HUES6 (cell line): ENCODE measurements at regions not wholly inside any gene's neighbourhood (a gene's known extent, or its start where the extent isn't known, plus 50 kb on each side); places are given as distances from the start of the nearest gene placed in this dataset.
A peak's percentile ranks its signal among the peaks of the same experiment; 100 is the strongest.

Experiments used
- H3K27ac ChIP-seq: 2 replicates; pipeline ENCODE4 v1.7.0; 2013; ENCODE audit warnings: low read depth, mild to moderate bottlenecking, low read length, inconsistent platforms
- H3K27me3 ChIP-seq: 2 replicates; pipeline ENCODE4 v1.6.1; 2013; ENCODE audit warnings: low read length; ENCODE audit not compliant: control insufficient read depth, insufficient read depth
- H3K36me3 ChIP-seq: 2 replicates; pipeline ENCODE4 v1.6.1; 2013; ENCODE audit warnings: low read length; ENCODE audit not compliant: control insufficient read depth, insufficient read depth
- H3K4me1 ChIP-seq: 2 replicates; pipeline ENCODE4 v1.6.1; 2013; ENCODE audit warnings: low read length; ENCODE audit not compliant: control insufficient read depth, insufficient read depth
- H3K4me3 ChIP-seq: 2 replicates; pipeline ENCODE4 v1.5.1; 2013; ENCODE audit warnings: low read depth, low read length
- H3K9ac ChIP-seq: one replicate; pipeline ENCODE4 v1.6.1; 2013; ENCODE audit warnings: mild to moderate bottlenecking, low read length
- H3K9me3 ChIP-seq: 2 replicates; pipeline ENCODE4 v1.6.1; 2013; ENCODE audit warnings: low read depth, low read length; ENCODE audit not compliant: control insufficient read depth, insufficient read depth

- H3K4me1 ChIP-seq = no peaks in the 10 kb centered on the region
- no peak overlapping the region for H3K4me3 ChIP-seq
- no peak overlapping the region for H3K27ac ChIP-seq
- H3K9me3 ChIP-seq = no peaks in the 10 kb centered on the region
- no peaks in the 10 kb centered on the region for H3K36me3 ChIP-seq
- H3K9ac ChIP-seq = no peak overlapping the region
- H3K27me3 ChIP-seq = no peaks in the 10 kb centered on the region
These were observed 802.7 kb downstream of the SLC16A7 start for GRCh38 chr12:60398547-60398946.

- H3K9me3 ChIP-seq = no peaks in the 10 kb centered on the region
- no peak overlapping the region for H3K4me3 ChIP-seq
- no peak overlapping the region for H3K27ac ChIP-seq
- H3K36me3 ChIP-seq = no peaks in the 10 kb centered on the region
- H3K4me1 ChIP-seq = no peaks in the 10 kb centered on the region
- no peak overlapping the region for H3K9ac ChIP-seq
- H3K27me3 ChIP-seq = no peaks in the 10 kb centered on the region
These were observed 803.2 kb downstream of the SLC16A7 start for GRCh38 chr12:60399064-60399463.

- Histone ChIP-seq H3K36me3 (no peaks in the 10 kb centered on the region), H3K27me3 (no peaks in the 10 kb centered on the region)
These were observed 807.2 kb downstream of the SLC16A7 start for GRCh38 chr12:60402996-60403395.

GRCh38 chr12:60415351-60415750 is 819.5 kb downstream of the SLC16A7 start:
- Histone ChIP-seq H3K27me3 (no peaks in the 10 kb centered on the region), H3K9ac (no peak overlapping the region), H3K36me3 (no peaks in the 10 kb centered on the region), H3K27ac (no peak overlapping the region), H3K9me3 (peaks cover 3% of the 10 kb centered on the region; the same call in 1 of the 2 replicates), H3K4me1 (no peaks in the 10 kb centered on the region), H3K4me3 (no peak overlapping the region)

More at GRCh38 chr12:60402996-60403395, 807.2 kb downstream of the SLC16A7 start:
- Histone ChIP-seq H3K4me1 (no peaks in the 10 kb centered on the region), H3K27ac (no peak overlapping the region), H3K4me3 (no peak overlapping the region), H3K9ac (no peak overlapping the region), H3K9me3 (no peaks in the 10 kb centered on the region)

- H3K4me3 ChIP-seq = no peak overlapping the region
- H3K9me3 ChIP-seq = peaks cover 5% of the 10 kb centered on the region; the same call in 1 of the 2 replicates
- no peaks in the 10 kb centered on the region for H3K27me3 ChIP-seq
- H3K9ac ChIP-seq = no peak overlapping the region
- no peaks in the 10 kb centered on the region for H3K36me3 ChIP-seq
- no peaks in the 10 kb centered on the region for H3K4me1 ChIP-seq
- no peak overlapping the region for H3K27ac ChIP-seq
These were observed 824.2 kb downstream of the SLC16A7 start for GRCh38 chr12:60419986-60420385.

GRCh38 chr12:60421741-60422140 is 825.9 kb downstream of the SLC16A7 start:
- Histone ChIP-seq H3K27me3 (no peaks in the 10 kb centered on the region), H3K4me1 (no peaks in the 10 kb centered on the region), H3K9me3 (0 out of 2 replicates have a peak, but pooled peaks cover 2% of the 10 kb centered on the region), H3K9ac (no peak overlapping the region), H3K4me3 (no peak overlapping the region), H3K27ac (no peak overlapping the region), H3K36me3 (no peaks in the 10 kb centered on the region)

- no peak overlapping the region for H3K9ac ChIP-seq
- no peak overlapping the region for H3K27ac ChIP-seq
- H3K27me3 ChIP-seq = no peaks in the 10 kb centered on the region
These were observed 841.5 kb downstream of the SLC16A7 start for GRCh38 chr12:60437297-60437696.

GRCh38 chr12:60441577-60441976 is 845.7 kb downstream of the SLC16A7 start:
- Histone ChIP-seq H3K27me3 (no peaks in the 10 kb centered on the region), H3K9ac (no peak overlapping the region), H3K36me3 (no peaks in the 10 kb centered on the region), H3K27ac (no peak overlapping the region), H3K9me3 (no peaks in the 10 kb centered on the region), H3K4me3 (no peak overlapping the region), H3K4me1 (no peaks in the 10 kb centered on the region)

More at GRCh38 chr12:60437297-60437696, 841.5 kb downstream of the SLC16A7 start:
- Histone ChIP-seq H3K4me3 (no peak overlapping the region), H3K36me3 (no peaks in the 10 kb centered on the region), H3K4me1 (peaks cover under 1% of the 10 kb centered on the region; the same call in 1 of the 2 replicates), H3K9me3 (no peaks in the 10 kb centered on the region)

- H3K9me3 ChIP-seq = no peaks in the 10 kb centered on the region
- no peaks in the 10 kb centered on the region for H3K4me1 ChIP-seq
- no peak overlapping the region for H3K27ac ChIP-seq
- H3K4me3 ChIP-seq = no peak overlapping the region
- H3K27me3 ChIP-seq = no peaks in the 10 kb centered on the region
- H3K36me3 ChIP-seq = no peaks in the 10 kb centered on the region
- no peak overlapping the region for H3K9ac ChIP-seq
These were observed 855.6 kb downstream of the SLC16A7 start for GRCh38 chr12:60451457-60451856.

- H3K4me1 ChIP-seq = no peaks in the 10 kb centered on the region
- no peak overlapping the region for H3K4me3 ChIP-seq
- H3K27me3 ChIP-seq = no peaks in the 10 kb centered on the region
- H3K36me3 ChIP-seq = no peaks in the 10 kb centered on the region
- H3K27ac ChIP-seq = no peak overlapping the region
- H3K9ac ChIP-seq = no peak overlapping the region
- no peaks in the 10 kb centered on the region for H3K9me3 ChIP-seq
These were observed 869.2 kb downstream of the SLC16A7 start for GRCh38 chr12:60465060-60465459.

- Histone ChIP-seq H3K9me3 (no peaks in the 10 kb centered on the region), H3K27ac (no peak overlapping the region), H3K36me3 (no peaks in the 10 kb centered on the region), H3K9ac (no peak overlapping the region), H3K4me1 (no peaks in the 10 kb centered on the region), H3K27me3 (no peaks in the 10 kb centered on the region), H3K4me3 (no peak overlapping the region)
These were observed 872.7 kb downstream of the SLC16A7 start for GRCh38 chr12:60468546-60468945.

GRCh38 chr12:60475825-60476224 is 880.0 kb downstream of the SLC16A7 start:
- Histone ChIP-seq H3K36me3 (no peaks in the 10 kb centered on the region), H3K27me3 (no peaks in the 10 kb centered on the region), H3K9ac (no peak overlapping the region), H3K27ac (0 out of 2 replicates have a peak overlapping the region, but pooled peaks have one; percentile 41), H3K4me1 (peaks cover 9% of the 10 kb centered on the region; the same call in 1 of the 2 replicates), H3K4me3 (no peak overlapping the region), H3K9me3 (no peaks in the 10 kb centered on the region)
